HL-60 (cell line): ENCODE measurements at regions not wholly inside any gene's neighbourhood (a gene's known extent, or its start where the extent isn't known, plus 50 kb on each side); places are given as distances from the start of the nearest gene placed in this dataset.

Experiments
- DNase-seq, 2 experiments: peaks; one replicate each; pipeline ENCODE4 v3.0.0-alpha.2; 2010 to 2020; ENCODE audit warnings: low read depth in 1 of 2, low spot score in 1 of 2
- H3K27ac ChIP-seq: fragments of 250-450 bp; sonication (Bioruptor Pico); replicated peaks from 2 replicates; pipeline ENCODE4 v1.5.1; 2020; ENCODE audit warnings: mild to moderate bottlenecking, moderate library complexity
- H3K27me3 ChIP-seq: fragments of 250-450 bp; sonication (Bioruptor Pico); 2 replicates; pipeline ENCODE4 v1.5.1; 2021; ENCODE audit warnings: mild to moderate bottlenecking, moderate library complexity; ENCODE audit not compliant: insufficient read depth, poor library complexity, severe bottlenecking
- H3K4me3 ChIP-seq: replicated peaks from 2 replicates; pipeline ENCODE4 v1.5.1; 2011; ENCODE audit warnings: mild to moderate bottlenecking, control low read depth, low read length; ENCODE audit not compliant: insufficient read depth
- CTCF ChIP-seq: IDR thresholded peaks from one replicate; pipeline ENCODE4 v1.5.1; 2011; ENCODE audit warnings: low read length, control low read depth, inconsistent platforms; ENCODE audit not compliant: insufficient read depth
- GABPA ChIP-seq: IDR thresholded peaks from 2 replicates; pipeline ENCODE4 v1.6.1; 2012; ENCODE audit warnings: low read depth
- POLR2AphosphoS5 ChIP-seq: IDR thresholded peaks from 2 replicates; pipeline ENCODE4 v1.6.1; 2012; ENCODE audit warnings: low read depth
- REST ChIP-seq: IDR thresholded peaks from 2 replicates; pipeline ENCODE4 v1.6.1; 2012; ENCODE audit warnings: low read depth; ENCODE audit not compliant: insufficient replicate concordance
- SPI1 ChIP-seq: IDR thresholded peaks from 2 replicates; pipeline ENCODE4 v1.6.1; 2012; ENCODE audit warnings: low read depth, mild to moderate bottlenecking, borderline replicate concordance

GRCh38 chr16:85175724-85176233 lies 63.5 kb upstream of the CIBAR2 start:
- TF ChIP-seq SPI1 (no peak), GABPA (no peak), POLR2AphosphoS5 (no peak), REST (no peak), CTCF (no peak)
- Histone ChIP-seq H3K27me3 (peaks cover 42% of the 10 kb centered on the region), H3K27ac (no peak overlapping the region), H3K4me3 (no peak overlapping the region)
- DNase-seq = no peak

- Histone ChIP-seq H3K4me3 (no peak overlapping the region), H3K27me3 (peaks cover 32% of the 10 kb centered on the region), H3K27ac (no peak overlapping the region)
- no peak for DNase-seq
- TF ChIP-seq SPI1 (no peak), CTCF (no peak), POLR2AphosphoS5 (no peak), REST (no peak), GABPA (no peak)
Measured at GRCh38 chr16:85176541-85177447, 64.5 kb upstream of the CIBAR2 start.

- TF ChIP-seq CTCF (no peak), REST (no peak), SPI1 (no peak), GABPA (no peak), POLR2AphosphoS5 (no peak)
- Histone ChIP-seq H3K4me3 (no peak overlapping the region), H3K27ac (no peak overlapping the region), H3K27me3 (peaks cover 26% of the 10 kb centered on the region)
- no peak for DNase-seq
Measured at GRCh38 chr16:85177448-85177846, 65.2 kb upstream of the CIBAR2 start.
